Bronchial epithelial cell (primary cell): ENCODE measurements at regions not wholly inside any gene's neighbourhood (a gene's known extent, or its start where the extent isn't known, plus 50 kb on each side); places are given as distances from the start of the nearest gene placed in this dataset.

Source experiments
- DNase-seq: peaks from one replicate; pipeline ENCODE4 v3.0.0-alpha.2; 2010; ENCODE audit warnings: low read depth
- FAIRE-seq: peaks from 2 replicates; lab custom pipeline; 2011; peaks lifted over from hg19 to GRCh38; lab: Jason Lieb, UNC
- H3K27me3 ChIP-seq: 2 replicates; pipeline ENCODE4 v1.5.1; 2011; ENCODE audit warnings: low read length; ENCODE audit not compliant: control insufficient read depth, insufficient read depth
- H3K36me3 ChIP-seq: 2 replicates; pipeline ENCODE4 v1.5.1; 2011; ENCODE audit warnings: low read length; ENCODE audit not compliant: control insufficient read depth, insufficient read depth
- H3K4me3 ChIP-seq: 2 replicates; pipeline ENCODE4 v1.5.1; 2011; ENCODE audit warnings: mild to moderate bottlenecking, low read depth, low read length, control low read depth
- CTCF ChIP-seq: IDR thresholded peaks from 2 replicates; pipeline ENCODE4 v1.5.1; 2011; ENCODE audit warnings: mild to moderate bottlenecking, moderate library complexity, low read length, control low read depth, inconsistent platforms; ENCODE audit not compliant: insufficient read depth, severe bottlenecking

DNA sequence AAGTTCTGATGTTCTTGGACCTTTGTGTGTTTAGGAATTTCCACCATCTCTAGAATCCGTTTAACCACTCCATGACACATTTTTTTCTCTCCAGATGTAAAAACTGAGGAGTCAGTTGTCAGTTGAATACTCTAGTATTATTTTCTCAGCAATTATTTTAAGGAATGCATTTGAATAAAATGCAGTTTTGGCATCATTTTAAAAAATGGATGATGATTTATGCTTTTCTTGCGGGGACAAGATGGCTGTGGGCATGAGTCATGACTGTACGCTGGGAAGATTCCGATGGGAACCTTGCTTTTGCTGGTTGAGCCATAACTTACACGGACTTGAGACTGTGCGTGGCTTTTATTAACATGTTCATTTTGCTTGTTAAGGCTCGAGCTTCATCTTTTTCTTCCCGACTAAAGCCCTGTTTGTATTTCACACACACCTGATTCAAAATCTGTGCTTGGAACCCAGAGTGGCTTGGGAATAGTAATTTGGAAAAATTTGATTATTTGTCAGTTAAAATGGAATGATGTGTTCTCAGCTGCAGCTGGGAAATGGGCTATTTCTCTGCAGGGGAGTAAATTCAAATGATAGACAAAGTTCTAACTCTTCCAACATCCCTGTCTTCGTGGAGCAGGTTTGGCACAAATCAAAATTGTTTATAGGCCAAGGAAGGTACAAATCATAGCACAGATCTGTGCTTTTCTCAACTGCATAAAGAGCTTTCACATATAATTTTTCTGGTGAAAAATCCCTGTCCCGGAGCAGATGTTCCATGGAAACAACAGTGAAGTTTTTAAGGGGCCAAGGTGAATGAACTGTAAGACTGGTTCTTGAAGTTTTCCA is 470.5 kb upstream of the JAG1 start:
- no peak overlapping the region for H3K4me3 ChIP-seq
- H3K27me3 ChIP-seq, result no peaks in the 10 kb centered on the region
- DNase-seq, result no peak
- no peak for TF ChIP-seq CTCF
- no peak for FAIRE-seq
- no peaks in the 10 kb centered on the region for H3K36me3 ChIP-seq

GRCh38 chr20:11145616-11146015 is 471.8 kb upstream of the JAG1 start:
- no peak overlapping the region for H3K4me3 ChIP-seq
- FAIRE-seq, result no peak

DNA sequence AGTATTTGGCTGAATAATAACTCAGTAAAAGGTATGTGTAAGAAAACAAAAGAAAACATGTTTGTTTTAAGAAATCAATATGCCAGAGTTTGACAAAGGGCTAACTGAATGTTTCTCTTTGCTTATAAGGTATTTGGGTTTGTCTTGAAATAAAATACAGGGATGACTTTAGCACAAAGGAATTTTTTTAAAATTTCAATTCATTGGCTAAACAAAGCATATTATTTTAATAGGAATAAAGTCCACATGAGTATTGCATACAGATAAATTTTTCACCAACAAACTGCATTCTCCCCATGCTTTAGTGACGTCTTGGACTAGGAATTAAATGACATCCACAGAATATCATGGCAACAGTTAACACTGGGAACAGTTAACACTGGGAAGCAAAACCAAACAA is 480.0 kb upstream of the JAG1 start:
- H3K36me3 ChIP-seq, result no peaks in the 10 kb centered on the region
- DNase-seq (no peak), FAIRE-seq (no peak)
- no peaks in the 10 kb centered on the region for H3K27me3 ChIP-seq
- no peak overlapping the region for H3K4me3 ChIP-seq
- TF ChIP-seq CTCF, result no peak

More at GRCh38 chr20:11145616-11146015, 471.8 kb upstream of the JAG1 start:
- no peak for DNase-seq
- no peaks in the 10 kb centered on the region for H3K27me3 ChIP-seq
- no peaks in the 10 kb centered on the region for H3K36me3 ChIP-seq
- TF ChIP-seq CTCF, result no peak

GRCh38 chr20:11155156-11155756 is 481.5 kb upstream of the JAG1 start:
- FAIRE-seq, result no peak
- DNase-seq, result no peak
- Histone ChIP-seq H3K4me3 (no peak overlapping the region), H3K27me3 (no peaks in the 10 kb centered on the region), H3K36me3 (no peaks in the 10 kb centered on the region)
- TF ChIP-seq CTCF, result no peak

- DNase-seq (peak; percentile 12), FAIRE-seq (peak; percentile 18)
- Histone ChIP-seq H3K27me3 (no peaks in the 10 kb centered on the region), H3K36me3 (no peaks in the 10 kb centered on the region), H3K4me3 (no peak overlapping the region)
- TF ChIP-seq CTCF, result no peak
Observed at GRCh38 chr20:11156922-11157321, 483.1 kb upstream of the JAG1 start.
